Nephron (organoid): ENCODE measurements at regions not wholly inside any gene's neighbourhood (a gene's known extent, or its start where the extent isn't known, plus 50 kb on each side); places are given as distances from the start of the nearest gene placed in this dataset.

ENCODE experiments used
- H3K27ac Mint-ChIP-seq, 3 experiments: 2 replicates each; pipeline ENCODE4 v1.8.0; 2020; ENCODE audit warnings: mixed read lengths in 3 of 3, mild to moderate bottlenecking in 2 of 3, moderate library complexity in 1 of 3
- H3K27me3 Mint-ChIP-seq: 2 replicates; pipeline ENCODE4 v1.8.0; 2021; ENCODE audit warnings: low read depth, mild to moderate bottlenecking, moderate library complexity, mixed read lengths
- H3K36me3 Mint-ChIP-seq: 2 replicates; pipeline ENCODE4 v1.8.0; 2020; ENCODE audit warnings: low read depth, mixed read lengths
- H3K4me1 Mint-ChIP-seq: 2 replicates; pipeline ENCODE4 v1.8.0; 2020; ENCODE audit warnings: mixed read lengths
- H3K4me3 Mint-ChIP-seq, 3 experiments: 2 replicates each; pipeline ENCODE4 v1.8.0; 2020; ENCODE audit warnings: mild to moderate bottlenecking in 3 of 3, mixed read lengths in 3 of 3, moderate library complexity in 2 of 3
- H3K9me3 Mint-ChIP-seq: 2 replicates; pipeline ENCODE4 v1.8.0; 2020; ENCODE audit warnings: mixed read lengths
- CTCF ChIP-seq, 3 experiments: fragments of 200-600 bp; sonication (generic); IDR thresholded peaks; one replicate each; pipeline ENCODE4 v1.5.0; 2021; ENCODE audit warnings: antibody characterized with exemption in 3 of 3; ENCODE audit not compliant: unreplicated experiment in 3 of 3

GRCh38 chr9:19989213-19989612 is 200.4 kb upstream of the SLC24A2 start:
- Mint-ChIP-seq H3K4me1 (no peaks in the 10 kb centered on the region), H3K27me3 (peaks cover 4% of the 10 kb centered on the region), H3K9me3 (no peaks in the 10 kb centered on the region), H3K4me3 (no peak overlapping the region), H3K36me3 (no peaks in the 10 kb centered on the region), H3K27ac (no peak overlapping the region)
- TF ChIP-seq CTCF (IDR thresholded peaks at IDR 0.05; ENCODE audit: unreplicated experiment in 3 of 3): no peak

GRCh38 chr9:19988281-19988680 is 199.4 kb upstream of the SLC24A2 start:
- H3K27ac Mint-ChIP-seq: no peak overlapping the region
- no peaks in the 10 kb centered on the region for H3K9me3 Mint-ChIP-seq
- H3K36me3 Mint-ChIP-seq: no peaks in the 10 kb centered on the region
- H3K4me3 Mint-ChIP-seq: no peak overlapping the region
- no peaks in the 10 kb centered on the region for H3K4me1 Mint-ChIP-seq
- TF ChIP-seq CTCF (IDR thresholded peaks at IDR 0.05; ENCODE audit: unreplicated experiment in 3 of 3): no peak
- no peaks in the 10 kb centered on the region for H3K27me3 Mint-ChIP-seq

- Mint-ChIP-seq H3K27ac (no peak overlapping the region), H3K4me1 (no peaks in the 10 kb centered on the region), H3K9me3 (no peaks in the 10 kb centered on the region), H3K36me3 (no peaks in the 10 kb centered on the region), H3K4me3 (no peak overlapping the region), H3K27me3 (no peaks in the 10 kb centered on the region)
- no peak for TF ChIP-seq CTCF (IDR thresholded peaks at IDR 0.05; ENCODE audit: unreplicated experiment in 3 of 3)
Observed at GRCh38 chr9:19985081-19985480, 196.2 kb upstream of the SLC24A2 start.

DNA sequence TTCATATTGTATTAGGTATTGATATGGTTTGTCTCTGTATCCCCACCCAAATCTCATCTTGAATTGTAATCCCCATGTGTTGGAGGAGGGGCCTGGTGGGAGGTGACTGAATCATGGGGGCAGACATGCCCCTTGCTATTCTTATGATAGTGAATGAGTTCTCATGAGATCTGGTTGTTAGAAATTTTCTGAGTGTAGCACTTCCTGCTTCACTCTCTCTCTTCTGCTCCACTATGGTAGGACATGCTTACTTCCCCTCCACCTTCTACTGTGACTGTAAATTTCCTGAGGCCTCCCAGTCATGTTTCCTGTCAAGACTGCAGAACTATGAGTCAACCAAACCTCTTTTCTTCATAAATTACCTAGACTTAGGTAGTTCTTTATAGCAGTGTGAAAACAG is 187.4 kb upstream of the SLC24A2 start:
- Mint-ChIP-seq H3K4me1 (no peaks in the 10 kb centered on the region), H3K4me3 (no peak overlapping the region), H3K27ac (no peak overlapping the region), H3K36me3 (no peaks in the 10 kb centered on the region), H3K27me3 (no peaks in the 10 kb centered on the region), H3K9me3 (no peaks in the 10 kb centered on the region)
- no peak for TF ChIP-seq CTCF (IDR thresholded peaks at IDR 0.05; ENCODE audit: unreplicated experiment in 3 of 3)

- H3K36me3 Mint-ChIP-seq: no peaks in the 10 kb centered on the region
- TF ChIP-seq CTCF (IDR thresholded peaks at IDR 0.05; ENCODE audit: unreplicated experiment in 3 of 3): no peak
- H3K4me3 Mint-ChIP-seq: no peak overlapping the region
- H3K27me3 Mint-ChIP-seq: no peaks in the 10 kb centered on the region
- no peak overlapping the region for H3K27ac Mint-ChIP-seq
- H3K4me1 Mint-ChIP-seq: no peaks in the 10 kb centered on the region
- no peaks in the 10 kb centered on the region for H3K9me3 Mint-ChIP-seq
Observed at GRCh38 chr9:19975499-19975898, 186.7 kb upstream of the SLC24A2 start.

- no peaks in the 10 kb centered on the region for H3K36me3 Mint-ChIP-seq
- peak overlapping the region in 1 of 3 experiments; percentile 38 for H3K27ac Mint-ChIP-seq
- H3K4me3 Mint-ChIP-seq: no peak overlapping the region
- no peaks in the 10 kb centered on the region for H3K9me3 Mint-ChIP-seq
- no peaks in the 10 kb centered on the region for H3K27me3 Mint-ChIP-seq
- no peak for TF ChIP-seq CTCF (IDR thresholded peaks at IDR 0.05; ENCODE audit: unreplicated experiment in 3 of 3)
- peaks cover 11% of the 10 kb centered on the region for H3K4me1 Mint-ChIP-seq
Observed at GRCh38 chr9:19969721-19970120, 180.9 kb upstream of the SLC24A2 start.
